ENCODE measurements at regions not wholly inside any gene's neighbourhood (a gene's known extent, or its start where the extent isn't known, plus 50 kb on each side); places are given as distances from the start of the nearest gene placed in this dataset.
"Not testable (repeated sequence)": the region's sequence is repeated elsewhere in the genome, so short reads cannot be mapped to it uniquely, and the experiment has no call there.

DNA sequence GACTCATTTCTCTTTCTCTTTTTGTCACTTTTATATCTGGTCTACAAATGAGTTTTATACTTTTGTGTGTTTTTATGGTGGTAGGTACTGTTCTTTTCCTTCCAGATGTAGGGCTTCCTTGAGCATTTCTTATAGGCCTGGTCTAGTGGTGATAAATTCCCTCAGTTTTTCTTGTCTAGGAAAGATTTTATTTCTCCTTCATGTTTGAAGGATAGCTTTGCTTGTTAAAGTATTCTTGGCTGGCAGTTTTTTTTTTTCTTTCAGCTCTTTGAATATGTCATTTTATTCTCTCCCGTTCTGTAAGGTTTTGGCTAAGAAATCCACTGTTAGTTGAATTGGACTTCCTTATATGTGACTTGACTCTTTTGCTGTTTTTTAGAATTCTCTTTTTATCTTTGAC lies 292.7 kb downstream of the RPS24 start:
- no peak for DNase-seq

DNA sequence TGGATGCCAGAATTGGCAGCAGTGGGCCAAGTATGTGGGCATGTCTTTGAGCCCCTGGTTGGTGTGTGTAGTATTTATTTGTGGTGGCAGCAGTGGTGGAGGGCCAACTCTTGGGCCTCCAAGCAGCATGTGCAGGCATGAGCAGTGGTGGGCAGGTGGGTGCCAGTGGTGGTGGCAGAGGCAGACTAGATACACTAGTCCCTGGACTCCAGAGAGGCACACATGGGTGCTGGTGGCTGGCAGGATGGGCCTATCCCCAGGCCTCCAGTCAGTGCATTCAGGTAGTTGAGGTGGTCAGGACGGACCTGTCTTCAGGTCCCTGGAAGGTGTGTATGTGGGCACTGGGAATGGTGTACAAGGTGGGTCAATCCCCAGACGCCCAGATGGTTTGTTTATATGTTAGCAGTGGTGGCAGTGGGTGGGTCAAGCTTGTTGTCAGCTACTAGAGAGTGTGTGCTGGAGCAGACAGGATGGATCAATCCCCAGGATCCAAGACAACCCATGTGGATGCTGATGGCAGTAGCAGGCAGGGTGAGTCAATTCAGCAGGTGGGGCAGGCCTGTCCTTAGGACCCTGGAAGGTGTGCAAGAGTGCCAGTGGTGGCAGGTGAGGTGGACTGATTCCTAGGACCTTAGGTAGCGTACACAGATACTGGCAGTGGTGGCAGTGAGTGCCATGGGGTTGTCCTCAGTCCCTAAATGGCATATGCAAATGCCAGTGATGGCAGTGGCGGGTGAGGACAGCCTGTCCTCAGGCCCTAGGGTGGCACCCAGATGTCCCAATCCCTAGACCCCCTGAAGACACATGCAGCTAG lies 294.3 kb downstream of the RPS24 start:
- no peak for DNase-seq

DNA sequence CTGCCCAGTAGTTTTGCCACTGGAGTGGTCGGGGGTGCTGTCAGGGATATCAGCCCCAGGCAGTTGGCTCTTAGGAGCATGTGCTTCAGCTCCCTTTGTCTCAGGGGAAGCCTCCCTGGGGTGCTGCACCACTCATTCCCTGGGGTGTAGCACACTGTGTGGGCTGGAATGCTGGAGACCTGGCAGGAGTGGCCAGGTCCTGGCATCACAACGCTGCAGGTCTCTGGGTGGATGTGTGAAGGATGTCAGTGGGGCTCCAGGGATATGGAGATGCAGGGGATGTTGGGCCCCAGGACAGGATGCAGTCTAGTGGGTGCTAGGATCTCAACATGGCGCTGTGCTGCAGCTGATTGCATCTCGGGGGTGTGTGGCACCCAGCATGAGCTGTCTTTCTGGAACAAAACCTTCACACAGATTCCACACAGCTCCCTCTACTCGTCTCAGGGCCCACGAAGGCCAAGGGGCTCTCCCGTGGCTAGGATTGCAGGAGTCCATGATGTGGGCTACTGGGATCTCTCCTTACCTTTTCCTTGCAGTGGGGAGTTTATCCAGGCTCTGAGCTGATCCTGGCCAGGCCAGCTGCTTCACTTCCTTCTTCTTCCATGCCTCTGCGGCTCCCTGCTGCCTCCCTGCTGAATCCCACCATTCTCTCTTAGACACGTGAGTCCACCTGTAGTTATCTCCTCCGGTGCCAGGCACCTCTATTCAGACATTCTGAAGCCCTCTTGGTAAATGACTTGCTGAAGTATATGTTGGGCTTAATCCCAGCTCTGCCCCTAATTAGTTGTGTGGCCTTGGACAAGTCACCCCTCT lies 295.1 kb downstream of the RPS24 start:
- DNase-seq = no peak

DNA sequence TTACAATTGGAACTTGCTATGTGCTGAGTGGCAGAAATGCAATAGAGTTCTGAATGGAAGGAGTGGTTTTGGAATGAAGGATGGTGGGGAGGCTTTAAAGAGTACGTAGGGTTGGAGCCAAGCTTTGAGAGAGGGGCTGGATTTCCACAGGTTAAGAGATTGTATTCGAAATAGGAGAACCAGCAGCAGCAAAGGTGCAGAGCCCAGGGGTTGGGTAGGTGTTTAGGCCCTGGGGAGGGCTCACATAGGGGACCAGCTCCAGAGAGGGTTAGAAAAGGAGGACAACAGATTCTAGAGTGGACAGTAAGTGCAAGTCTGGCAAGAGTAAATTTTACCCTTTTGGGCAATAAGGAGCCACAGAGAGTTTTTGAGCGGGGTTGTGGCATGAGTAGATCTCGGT lies 297.2 kb downstream of the RPS24 start:
- no peak for DNase-seq

DNA sequence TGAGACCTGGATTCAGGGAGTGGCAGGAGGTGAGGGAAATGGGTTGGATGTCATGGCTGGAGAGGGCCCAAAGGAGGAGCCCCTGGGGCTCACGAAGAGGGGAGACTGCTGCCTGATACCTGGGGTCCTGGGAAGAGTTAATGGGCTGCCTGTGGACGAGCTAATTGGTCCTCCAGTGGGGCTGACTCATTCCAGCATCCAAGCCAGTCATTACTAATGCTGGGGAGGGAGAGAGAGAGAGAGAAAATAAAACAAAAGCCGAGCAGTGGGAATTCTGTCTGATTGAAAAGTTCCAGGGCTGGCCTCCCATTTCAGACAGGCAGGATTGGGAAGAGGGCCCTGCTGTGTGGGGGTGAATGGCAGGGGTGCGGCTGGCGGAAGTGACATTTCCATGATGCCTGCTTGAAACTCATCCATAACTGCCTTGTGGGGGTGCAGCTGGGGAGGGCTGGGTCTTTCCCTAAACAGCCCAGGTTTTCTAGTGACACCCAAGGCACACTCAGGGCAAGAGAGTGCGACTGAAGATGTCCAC lies 297.8 kb downstream of the RPS24 start:
- peak; percentile 40 for DNase-seq

DNA sequence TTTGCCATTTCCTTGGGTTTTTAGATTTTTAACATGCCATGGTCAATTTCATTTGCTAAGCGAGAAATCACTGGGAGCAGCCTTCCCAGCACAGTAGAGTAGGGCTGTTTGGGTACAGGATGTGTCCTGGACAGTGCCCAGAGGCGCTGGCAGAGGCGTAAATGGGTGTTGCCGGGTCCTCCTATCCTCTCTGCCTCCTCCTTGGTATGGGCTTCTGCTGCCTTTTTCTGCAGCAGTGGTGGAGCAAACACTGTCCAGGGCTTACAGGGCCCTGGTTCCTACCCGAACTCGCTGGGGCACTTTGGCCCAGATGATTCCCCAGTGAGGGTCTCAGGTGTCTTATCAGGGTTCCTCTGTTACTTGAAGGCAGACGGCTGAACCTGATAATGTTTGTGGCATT lies 298.3 kb downstream of the RPS24 start:
- DNase-seq = no peak

DNA sequence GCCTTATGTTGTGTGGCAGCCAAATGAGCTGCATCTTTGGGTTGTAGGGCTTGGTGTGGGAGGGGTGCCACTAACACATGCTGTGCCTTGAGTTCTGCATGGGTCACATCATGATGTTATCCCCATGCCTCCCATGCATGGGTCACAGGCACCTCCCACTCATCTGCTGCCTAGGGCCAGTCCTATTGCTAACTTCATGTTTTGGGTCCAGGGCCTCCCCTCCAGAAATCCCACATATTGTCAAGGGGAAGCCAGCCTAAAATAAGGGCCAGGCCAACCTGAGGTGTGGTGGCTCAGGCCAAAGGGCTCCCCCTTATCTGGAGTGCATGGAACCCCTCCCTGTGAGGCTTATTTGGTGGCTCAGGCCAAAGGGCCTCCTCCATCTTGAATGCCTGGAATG lies 299.0 kb downstream of the RPS24 start:
- DNase-seq = no peak

DNA sequence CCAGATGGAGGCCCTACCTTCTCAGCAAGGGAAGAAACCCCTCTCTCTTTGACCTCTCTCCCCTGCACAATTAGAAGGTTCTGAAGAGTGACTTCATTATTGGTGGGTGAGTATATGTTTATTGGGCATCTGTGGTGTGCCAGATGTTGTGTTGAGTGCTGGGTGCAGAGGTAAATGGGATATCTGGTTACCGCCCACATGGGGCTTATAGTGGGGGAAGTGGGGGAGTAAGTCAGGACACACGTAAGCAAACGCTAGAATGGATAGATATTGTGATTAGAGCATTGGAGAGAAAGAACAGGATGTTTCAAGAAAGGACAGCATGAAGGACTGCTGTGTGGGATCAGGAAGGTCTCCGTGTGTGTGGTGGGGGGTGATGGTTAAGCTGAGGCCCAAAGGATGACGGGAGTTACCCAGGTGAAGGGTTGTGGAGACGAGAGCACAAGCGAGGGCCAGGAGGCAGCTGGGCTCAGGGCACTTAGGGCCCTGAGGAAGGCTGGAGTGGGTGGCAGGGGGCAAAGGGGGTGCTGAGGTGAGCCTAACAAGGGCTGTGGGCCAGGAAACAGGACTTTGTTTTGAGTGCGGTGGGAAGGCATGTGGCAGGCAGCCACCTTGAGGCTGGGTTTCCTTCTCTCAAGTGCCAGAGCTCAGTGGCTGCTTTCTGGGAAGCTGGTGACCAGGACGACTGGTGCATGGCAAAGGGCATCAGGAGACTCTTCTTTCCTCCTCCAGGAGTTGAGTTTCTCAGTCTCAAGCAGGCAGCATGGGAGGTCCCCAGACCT lies 299.9 kb downstream of the RPS24 start:
- DNase-seq = no peak

DNA sequence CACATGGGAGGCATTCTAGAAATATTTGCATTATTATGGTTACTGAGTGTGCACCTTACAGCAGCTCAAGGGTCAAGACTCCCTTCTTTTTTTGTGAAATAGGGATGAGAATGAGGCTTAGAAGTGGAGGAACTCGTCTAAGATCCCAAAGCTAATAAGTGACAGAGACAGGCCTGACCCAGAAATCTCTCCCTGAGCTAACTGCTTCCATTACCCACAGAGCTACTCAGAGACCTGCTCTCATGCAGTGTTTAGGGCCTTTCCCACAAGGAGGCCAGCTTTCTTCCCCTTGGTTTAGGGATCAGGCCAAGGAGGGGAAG lies 301.7 kb downstream of the RPS24 start:
- DNase-seq = no peak

DNA sequence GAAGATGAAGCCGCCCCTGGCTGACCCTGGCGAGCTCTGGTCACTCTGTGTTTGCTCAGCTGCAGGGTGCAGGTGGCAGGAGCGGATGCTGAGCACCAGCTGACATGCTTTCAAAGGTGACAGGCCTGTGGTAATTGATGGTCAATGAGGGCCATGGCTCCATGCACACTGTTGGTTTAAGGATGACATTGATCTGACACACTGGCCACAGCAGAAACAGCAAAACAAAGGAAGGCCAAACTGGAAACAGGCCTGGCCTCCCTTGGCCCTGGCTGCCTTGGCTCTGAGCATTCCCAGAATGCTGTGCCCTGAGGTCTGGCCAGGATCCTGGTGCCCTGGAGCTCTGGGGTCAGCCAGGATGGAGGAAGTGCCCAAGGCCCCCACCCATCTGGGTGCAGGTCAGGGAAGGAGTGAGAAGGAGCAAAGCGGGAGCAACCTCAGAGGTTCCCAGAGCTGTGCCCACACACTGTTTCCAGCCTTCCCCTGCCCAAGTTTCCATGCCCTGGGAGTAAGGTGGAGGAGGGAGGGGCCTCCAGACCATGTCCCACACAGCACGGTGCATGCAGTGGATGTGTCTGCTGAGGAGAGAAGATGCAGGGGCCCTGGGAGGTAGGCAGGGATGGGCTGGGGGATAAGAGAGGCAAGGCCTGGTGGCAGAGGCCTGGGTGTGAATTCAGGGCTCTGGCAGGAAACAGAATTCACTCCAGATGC lies 302.2 kb downstream of the RPS24 start:
- no peak for DNase-seq

DNA sequence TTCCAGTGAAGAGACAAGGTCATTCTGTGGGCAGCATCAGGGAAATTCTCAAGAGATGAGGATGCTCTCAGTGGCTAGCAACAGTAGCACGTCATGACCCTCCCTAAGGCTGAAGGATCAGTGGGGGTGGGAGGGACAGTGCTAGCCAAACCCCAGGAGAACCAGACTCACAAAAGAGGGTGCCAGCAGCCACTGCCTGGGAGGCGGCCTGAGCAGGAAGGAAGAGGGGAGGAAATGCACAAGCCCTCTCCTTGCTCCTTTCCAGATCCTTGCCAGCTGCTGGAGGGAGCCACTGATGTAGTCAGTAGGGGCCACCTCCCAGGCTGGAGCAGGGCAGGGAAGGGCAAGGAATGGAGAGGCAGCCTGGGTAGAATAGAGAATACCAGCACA lies 302.7 kb downstream of the RPS24 start:
- DNase-seq = no peak

DNA sequence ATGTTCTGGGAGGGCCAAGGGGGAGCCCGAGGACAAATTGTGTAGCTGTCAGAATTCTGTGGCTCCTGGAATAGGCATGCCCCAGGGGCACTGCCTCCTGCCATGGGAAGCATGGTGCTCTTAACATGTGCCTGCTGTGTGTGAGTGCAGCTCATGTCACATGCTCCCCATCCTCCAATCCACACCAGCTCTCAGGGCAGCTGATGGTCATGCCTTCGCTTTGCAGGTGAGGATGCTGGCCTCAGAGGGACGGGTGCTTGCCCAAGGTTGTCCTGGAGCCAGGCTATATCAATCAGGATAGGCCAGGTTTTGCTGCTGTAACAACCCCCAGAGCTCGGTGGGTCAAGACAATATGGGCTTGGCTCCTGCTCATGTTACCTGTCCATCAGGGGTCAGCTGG lies 303.4 kb downstream of the RPS24 start:
- DNase-seq = no peak

DNA sequence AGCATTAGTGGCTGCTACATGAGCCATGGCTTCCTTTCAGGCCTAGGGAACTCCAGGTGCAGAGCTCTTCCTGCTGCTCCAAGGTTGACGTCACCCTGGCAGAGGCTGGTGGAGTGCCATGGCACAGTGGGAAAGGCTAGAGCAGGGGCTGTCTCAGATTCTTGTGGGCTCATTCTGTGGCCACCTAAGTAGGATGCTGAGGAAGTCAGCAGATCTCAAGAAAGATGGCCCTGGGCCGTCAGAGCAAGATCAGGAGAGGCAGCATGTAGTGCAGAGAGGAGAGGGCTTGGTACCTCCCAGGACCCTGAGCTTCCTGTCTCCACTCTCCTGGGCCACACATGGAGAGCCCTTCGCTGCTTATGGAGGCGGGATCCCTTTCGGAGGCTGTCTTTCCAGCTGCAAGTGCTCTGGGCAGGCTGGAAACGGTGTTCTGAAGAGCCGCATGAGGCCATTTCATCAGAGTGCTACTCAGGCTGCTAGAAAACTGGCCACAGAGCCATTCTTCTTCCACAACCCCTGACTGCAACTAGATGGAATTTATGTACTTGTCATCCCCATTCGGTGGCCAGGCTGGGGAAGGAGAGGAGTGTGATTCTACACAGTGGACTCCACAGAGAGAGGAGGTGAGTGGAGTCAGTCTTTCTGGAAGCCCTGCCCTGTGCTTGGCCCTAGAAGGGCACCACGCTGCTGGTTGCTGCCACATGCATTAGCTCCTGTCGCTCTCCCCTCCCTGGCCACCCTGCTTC lies 304.2 kb downstream of the RPS24 start:
- DNase-seq = no peak

DNA sequence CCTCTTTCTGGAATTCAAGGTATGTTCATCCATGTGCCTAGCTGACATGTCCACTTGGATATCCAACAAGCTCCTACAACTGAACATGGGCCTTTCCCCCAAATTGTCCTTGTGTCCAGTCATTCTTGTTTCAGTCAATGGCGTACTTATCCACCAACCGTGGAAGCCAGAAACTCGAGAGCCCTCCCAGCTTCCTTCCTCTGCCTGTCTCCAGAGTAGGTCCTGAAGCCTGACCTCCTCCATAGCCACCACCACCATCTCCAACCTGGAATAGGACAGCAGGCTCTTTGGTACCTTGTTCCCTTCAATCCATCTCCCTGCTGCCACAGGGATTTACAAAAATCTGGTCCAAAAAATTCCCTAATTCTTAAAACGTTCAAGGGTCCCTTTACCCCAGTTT lies 305.1 kb downstream of the RPS24 start:
- no peak for DNase-seq

DNA sequence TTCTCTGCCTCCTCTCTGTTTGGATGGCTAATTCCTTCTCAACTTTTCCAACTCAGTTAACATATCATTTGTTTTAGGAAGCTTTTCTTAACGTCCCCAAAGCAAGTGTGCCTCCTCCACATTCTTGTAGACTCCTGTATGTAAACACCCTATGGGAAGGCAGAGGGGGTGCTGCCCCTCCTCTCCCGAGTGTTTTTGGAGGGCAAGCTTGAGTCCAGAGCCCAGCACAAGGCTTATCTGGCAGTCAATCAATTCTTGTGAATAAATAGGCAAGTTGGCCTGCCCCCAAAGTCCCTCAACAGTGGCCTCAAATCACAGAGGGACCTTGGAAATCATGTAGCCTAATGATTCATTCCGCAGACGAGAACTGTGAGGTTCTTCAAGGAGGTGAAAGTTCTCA lies 305.6 kb downstream of the RPS24 start:
- no peak for DNase-seq

DNA sequence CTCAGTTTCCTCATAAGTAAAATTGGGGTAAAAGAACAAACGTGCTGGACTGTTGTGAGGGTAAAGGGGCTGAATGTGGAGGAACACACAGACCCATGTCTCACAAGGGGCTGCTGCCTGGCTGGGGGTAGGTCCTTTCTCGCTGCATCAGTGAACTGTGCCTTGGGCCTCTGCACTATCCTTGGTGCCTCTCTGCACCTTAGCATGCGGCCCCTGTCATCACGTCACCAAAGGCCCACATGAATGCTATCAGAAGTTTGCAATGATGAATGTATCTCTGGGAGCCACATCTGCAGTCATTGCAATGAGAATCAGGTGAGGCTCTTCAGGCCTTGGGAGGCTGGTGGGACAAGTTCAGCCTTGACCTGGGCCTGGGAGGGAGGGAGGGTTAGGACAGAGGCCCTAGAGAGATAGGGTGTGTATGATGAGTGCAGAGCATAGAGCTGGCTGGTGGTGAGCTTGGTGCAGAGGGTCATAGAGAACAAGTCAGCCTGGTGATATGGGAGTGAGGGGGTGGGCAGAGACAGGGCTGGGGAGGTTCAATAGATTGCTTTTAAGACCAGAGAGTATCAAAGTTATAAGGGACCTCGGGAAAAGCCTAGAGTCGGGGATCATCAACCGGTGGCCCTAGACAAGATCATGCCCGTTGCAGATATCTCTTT lies 308.4 kb downstream of the RPS24 start:
- peak; percentile 4 for DNase-seq

DNA sequence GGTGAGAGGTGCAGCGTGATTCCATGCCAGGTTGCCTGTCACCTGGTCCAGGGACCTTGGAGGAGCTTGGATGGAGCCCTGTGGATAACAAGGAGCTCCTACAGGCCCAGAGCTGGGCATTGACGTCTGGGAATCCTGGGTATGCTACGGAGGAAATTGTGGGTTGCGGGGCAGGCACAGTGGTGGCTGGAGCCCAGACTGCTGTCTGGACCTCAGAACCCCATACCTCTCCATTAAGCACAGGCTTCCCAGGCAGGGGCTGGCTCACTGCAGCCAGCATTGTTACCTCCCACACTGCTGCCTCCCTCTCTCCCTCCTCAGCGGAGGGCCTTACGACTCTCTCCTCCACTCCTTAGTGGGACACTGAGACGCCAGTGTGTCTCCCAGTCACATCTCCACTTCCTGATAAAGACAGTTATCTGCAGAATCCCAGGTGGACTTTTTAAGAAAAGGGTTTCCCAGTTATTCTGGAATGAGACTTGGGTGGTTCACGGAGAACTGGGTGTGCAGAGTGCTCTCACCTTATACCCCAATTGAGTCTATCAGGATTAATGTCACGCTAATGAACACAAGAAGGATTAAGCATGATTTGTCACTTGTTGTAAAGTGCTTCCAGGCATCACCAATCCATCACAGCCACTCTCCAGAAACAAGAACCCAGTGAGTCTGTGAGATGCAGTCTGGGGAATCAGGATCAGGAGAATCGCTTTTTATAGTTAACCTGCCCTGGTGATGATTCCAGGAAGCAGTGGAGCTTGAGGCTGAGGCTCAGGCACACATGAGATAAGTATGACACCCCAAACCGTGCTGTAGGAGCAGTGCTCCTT lies 309.4 kb downstream of the RPS24 start:
- peak; percentile 28 for DNase-seq

DNA sequence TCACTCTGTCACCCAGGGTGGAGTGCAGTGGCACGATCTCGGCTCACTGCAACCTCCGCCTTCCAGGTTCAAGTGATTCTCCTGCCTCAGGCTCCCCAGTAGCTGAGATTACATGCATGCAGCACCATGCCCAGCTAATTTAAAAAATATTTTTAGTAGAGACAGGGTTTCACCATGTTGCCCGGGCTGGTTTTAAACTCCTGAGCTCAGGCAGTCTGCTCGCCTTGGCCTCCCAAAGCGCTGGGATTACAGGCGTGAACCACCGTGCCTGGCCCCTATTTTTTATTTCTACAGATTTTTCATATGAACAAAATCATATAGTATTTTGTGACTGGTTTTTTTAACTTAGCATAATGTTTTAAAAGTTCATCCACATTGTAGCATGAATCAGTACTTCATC lies 310.6 kb downstream of the RPS24 start:
- not testable (repeated sequence) for DNase-seq

DNA sequence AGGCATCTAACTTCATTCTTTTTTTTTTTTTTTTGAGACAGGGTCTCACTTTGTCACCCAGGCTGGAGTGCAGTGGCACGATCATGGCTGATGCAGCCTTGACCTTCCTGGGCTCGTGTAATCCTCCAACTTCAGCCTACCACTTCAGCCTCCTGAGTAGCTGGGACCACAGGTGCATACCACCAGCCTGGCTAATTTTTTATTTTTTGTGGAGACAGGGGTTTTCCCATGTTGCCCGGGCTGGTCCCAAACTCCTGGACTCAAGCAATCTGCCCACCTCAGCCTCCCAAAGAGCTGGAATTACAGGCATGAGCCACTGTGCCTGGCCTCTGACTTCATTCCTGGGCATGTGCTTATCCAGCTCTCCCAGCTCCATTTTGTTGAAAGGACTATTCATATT lies 311.9 kb downstream of the RPS24 start:
- peak; percentile 10 for DNase-seq

DNA sequence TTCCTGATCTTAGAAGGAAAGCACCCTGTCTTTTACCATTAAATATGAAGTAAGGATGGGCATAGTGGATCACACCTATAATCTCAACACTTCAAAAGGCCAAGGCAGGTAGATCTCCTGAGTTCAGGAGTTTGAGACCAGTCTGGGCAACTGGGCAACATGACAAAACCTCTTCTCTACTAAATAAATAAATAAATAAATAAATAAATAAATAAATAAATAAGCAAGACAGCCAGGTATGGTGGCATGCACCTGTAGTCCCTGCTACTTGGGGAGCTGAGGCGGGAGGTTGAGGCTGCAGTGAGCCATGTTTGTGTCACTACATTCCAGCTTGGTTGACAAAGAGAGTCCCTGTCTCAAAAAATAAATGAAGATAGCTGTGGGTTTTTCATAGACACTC lies 313.1 kb downstream of the RPS24 start:
- no peak for DNase-seq

Data from right hindlimb (tissue), 1 donor.